ENCODE measurements at regions not wholly inside any gene's neighbourhood (a gene's known extent, or its start where the extent isn't known, plus 50 kb on each side); places are given as distances from the start of the nearest gene placed in this dataset.
"Not testable (repeated sequence)": the region's sequence is repeated elsewhere in the genome, so short reads cannot be mapped to it uniquely, and the experiment has no call there.

DNA sequence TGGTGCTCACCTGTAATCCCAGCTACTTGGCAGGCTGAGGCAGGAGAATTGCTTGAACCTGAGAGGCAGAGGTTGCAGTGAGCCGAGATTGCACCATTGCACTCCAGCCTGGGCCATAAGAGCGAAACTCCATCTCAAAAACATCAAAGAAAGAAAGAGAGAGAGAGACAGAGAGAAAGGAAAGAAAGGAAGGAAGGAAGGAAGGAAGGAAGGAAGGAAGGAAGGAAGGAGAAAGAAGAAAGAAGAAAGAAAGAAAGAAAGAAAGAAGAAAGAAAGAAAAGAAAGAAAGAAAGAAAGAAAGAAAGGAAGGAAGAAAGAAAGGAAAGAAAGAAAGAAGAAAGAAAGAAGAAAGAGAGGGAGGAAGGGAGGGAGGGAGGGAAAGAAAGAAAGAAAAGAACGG, 69.4 kb upstream of the SLC25A33 start:
- not testable (repeated sequence) for DNase-seq

DNA sequence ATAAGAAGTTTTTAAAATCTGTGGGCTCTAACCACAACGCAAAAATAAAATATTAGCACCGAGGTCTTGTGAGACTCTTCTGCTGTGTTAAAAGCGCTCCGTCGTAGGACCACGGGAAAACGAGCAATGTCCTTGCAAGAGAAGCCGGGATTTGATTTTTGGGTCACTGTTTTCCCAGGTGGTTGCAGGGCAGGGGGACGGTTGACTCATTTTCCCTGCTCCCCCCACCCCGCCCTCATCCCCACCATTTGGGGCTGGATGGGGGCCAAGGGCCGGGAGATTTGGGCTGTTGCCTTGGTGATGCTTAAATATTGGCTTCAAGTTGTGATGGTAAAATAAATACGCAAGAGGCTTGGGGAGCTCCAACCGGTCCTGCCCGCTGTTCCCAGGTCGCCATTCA, 67.6 kb upstream of the SLC25A33 start:
- DNase-seq, result no peak

DNA sequence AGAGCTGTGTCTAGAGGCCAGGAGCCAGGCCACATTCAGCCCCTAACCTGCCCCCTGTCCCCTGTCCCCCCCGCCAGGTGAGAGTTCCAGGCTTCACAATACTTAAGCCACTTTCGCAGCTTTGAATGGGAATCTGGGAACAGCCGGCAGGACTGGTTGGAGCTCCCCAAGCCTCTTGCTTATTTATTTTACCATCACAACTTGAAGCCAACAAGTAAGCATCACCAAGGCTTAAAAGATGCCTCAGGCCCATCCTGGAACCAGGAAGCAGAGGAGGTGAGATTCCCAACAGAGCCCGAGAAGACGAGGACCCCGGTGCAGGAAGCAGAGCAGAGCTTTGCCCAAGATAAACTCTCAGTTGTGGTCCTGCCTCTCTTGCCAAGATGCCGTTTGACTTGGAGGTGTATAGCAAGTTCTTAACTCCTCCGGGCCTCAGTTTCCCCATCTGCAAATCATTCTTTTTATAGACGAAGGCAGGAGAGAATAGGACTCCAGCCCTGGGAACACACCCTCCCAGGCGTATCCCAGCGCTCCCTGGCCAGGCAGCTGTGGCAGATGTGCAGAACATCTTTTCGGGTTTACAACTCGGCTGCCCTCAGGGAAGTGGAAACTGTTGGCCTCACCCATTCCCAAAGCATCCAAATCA, 66.8 kb upstream of the SLC25A33 start:
- no peak for DNase-seq

DNA sequence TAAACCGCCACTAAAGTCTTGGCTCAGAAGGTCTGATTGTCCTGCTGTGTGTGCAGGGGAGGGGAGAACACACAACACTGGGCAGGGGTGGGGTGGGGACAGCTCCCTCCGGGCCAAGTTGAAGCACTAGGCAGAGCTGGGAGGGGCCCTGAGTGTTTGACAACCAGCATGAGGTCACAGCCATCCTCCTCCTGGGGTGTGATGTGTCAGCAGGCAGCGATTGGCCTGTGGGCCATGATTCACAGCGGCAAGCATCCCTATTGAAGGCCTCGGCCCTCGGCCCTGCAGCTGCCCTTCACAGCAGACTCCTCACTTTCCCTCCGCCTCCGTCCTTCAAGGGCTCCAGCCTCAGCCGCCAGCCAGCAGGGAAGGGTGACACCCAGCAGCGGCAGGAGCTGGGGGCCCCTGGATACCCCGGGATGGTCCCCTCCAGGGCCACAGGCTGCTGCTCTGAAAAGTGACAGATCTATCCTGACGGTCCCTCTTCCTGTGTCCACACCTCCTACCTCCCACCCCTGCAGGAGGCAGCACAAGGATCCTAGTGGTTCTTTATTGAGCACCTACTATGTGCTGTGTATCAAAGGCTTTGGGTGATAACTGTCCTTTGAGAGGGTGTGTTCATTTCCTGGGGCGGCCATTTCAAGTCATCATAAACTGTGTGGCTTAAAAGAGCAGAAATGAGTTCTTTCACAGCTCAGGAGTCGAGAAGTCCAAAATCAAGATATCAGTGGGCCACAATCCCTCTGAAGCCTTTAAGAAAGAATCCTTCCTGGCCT, 66.0 kb upstream of the SLC25A33 start:
- DNase-seq, result peak; percentile 97

DNA sequence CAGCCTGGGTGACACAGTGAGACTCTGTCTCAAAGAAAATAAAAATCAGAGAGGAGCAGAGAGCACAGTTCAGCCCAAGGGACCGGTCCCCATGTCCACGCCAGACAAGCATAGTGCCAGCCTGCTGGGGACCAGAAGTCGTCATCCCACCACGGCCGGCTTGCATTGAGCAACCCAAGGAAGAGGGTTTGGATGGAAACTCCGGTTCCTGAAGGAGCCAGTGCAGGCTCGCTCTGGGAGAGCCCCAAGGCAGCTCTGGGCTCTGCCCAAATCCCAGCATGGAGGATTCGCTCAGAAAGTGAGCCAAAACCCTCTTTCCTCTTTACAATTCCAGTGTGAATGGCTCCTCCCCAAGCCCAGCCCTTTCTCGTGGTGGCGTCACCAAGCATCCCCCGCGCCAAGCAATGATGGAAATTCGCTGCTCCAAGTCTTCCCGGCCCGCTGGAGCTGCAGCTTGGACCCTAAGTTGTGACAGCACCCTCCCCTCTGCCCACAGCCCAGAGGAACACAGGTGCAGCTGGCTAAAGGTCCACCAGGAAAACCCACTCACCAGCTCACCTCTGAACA, 64.1 kb upstream of the SLC25A33 start:
- no peak for DNase-seq

DNA sequence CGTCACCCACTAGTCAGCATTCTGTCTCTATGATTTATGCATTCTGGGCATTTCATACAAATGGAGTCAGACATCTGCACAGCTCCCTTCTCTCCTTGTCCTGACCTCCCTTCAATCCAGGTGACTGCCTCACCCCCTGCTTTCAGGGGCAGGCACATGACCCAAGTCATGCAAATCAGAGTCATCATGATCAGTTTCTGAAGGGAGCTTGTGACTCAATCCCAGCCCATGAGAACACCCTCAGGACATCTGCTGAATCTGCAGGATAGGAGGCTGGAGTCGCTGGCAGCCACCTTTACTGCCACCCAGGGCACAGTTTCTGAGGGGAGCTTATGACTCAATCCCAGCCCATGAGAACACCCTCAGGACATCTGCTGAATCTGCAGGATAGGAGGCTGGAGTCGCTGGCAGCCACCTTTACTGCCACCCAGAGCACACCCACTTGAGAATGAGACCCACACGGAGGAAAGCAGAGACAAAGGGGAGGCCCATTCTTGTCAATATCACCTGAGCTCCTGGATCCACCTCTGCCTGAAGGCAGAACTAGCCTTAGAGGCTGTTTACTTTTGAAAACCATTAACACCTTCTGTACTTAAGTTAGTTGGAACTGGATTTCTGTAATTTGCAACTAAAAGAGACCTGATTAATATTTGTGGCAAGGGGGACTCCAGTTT, 62.3 kb upstream of the SLC25A33 start:
- DNase-seq, result peak; percentile 90

DNA sequence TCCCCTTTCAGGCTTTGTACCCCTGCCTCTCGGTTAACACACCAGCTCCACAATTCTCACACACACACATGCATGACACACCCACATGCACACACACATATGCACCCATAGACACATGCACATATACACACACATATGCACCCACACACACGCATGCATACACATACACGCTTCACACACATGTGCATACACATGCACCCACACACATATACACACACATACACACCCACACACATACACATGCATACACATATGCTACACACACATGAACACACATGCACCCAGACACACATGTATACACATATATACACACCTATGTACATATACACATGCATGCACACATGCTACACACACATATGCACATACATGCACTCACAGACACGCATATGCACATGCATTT, 61.7 kb upstream of the SLC25A33 start:
- no peak for DNase-seq

DNA sequence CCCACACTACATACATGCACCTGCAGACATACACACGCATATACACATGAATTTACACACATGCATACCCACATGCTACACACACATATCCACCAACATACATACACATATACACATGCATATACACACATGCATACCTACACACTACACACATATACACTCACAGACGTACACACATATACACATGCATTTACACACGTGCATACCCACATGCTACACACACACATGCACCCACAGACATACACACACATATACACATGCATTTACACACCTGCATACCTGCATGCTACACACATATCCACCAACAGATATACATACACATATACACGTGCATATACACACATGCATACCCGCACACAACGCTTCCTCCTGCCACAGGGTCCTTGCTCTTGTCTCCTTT, 61.2 kb upstream of the SLC25A33 start:
- DNase-seq, result no peak

DNA sequence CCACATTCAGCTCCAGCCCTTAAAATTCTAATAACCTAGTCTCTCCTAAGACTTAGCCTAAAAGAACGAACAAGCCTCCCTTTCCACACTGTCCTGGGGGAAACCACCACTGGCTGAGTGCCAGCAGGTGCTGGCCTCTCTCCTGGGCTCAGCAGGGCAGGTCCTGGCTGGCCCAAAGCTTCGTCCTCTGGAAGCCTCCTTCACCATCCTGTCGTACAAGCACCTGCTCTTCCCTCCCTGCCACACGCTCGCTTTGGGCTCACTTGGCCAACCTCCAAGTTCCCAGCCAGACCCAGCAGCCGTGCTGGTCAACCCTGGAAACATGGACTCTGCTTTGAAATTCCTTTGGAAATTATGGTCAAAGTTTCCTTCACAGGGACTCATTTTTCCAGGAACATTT, 58.2 kb upstream of the SLC25A33 start:
- DNase-seq, result no peak

DNA sequence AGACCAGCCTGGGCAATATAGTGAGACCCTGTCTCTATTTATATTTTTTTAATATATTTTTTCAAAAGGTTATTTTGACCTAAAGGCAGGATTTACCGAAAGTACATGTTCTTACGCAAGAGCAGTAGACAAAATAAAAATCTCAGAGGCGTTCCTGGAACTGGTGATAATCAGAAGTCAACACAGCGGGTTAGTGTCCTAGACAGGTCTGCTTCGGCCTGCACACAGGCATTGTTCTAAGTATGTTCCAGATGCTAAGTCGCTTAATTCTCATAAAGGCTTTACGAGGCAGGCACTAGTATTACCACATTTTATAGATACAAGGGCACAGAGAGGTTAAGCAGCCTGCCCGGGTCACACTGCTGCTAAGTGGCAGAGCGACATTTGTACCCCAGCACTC, 56.9 kb upstream of the SLC25A33 start:
- DNase-seq, result no peak

DNA sequence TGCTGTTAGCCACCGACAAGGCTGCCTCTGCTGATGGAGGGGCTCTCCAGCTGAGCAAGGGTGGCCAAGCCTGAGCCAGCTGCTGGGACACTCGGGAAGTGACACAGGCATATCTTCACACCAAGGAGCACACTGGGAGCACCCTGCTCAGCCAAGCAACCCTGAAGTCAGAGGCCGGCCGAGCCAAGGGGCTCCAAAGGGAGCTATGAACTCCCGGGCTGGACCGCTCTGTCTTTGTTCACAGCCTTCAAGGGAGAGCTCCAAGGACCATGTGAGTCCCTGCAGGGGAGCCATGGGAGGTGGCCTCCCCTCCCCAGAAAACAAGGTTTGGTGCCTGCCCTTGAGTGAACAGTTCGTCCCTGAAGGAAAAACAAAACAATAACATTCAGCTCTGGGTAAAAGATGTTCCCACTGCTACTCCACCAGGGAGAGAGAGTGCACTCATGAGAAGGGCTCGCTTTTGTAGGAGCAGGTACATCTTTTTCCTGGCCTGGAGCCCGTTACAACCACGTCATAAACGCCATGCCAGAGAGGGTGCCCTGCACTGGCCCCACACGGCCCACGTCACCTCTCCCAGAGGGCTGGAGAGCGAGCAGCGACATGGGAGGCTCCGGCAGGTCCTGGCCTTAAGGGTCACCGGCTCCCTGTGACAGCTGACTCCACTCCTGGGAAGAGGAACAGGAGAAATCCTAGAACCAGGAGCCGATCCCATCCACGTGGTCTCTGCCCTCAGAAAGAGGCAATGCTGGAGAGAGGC, 56.3 kb upstream of the SLC25A33 start:
- DNase-seq, result no peak

DNA sequence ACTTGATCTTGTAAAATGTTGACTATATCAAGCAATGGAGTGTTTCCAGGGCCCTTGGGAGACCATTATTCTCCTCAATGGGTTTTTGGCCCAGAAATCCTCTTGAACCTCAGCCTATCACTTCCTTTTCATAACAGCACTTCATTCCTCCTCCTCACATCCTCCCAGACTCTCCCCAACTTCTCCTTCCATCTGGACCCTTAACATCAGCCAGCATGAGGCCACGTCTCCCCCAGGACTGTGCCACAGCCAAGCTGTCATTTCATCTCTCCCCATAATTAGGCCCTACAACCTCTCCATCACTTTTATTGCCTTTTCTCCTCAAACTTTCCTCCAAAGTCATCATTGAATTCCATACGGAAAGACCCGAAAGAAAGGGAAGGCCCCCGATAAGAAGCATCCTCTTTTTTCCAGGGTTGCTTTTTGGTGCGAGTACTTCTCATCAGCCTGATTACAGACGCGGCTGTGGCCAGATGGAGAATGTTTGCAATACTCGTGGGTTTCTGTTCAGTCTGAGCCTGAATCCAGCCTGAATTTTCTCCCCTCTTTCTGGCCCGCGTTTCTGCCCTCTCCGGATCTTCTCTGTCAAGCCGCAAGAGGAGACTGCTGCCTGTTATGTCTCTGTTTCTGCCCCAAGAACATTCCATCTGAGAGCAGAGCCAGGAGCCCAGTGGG, 52.7 kb upstream of the SLC25A33 start:
- no peak for DNase-seq

Data from islet precursor cell (in vitro differentiated cells).